NCI-H2227 (cell line): ENCODE measurements at regions not wholly inside any gene's neighbourhood (a gene's known extent, or its start where the extent isn't known, plus 50 kb on each side); places are given as distances from the start of the nearest gene placed in this dataset.

ENCODE experiments used
- DNase-seq: peaks from one replicate; lab custom pipeline; 2025; ENCODE audit not compliant: unreplicated experiment; lab: John Stamatoyannopoulos, UW

DNA sequence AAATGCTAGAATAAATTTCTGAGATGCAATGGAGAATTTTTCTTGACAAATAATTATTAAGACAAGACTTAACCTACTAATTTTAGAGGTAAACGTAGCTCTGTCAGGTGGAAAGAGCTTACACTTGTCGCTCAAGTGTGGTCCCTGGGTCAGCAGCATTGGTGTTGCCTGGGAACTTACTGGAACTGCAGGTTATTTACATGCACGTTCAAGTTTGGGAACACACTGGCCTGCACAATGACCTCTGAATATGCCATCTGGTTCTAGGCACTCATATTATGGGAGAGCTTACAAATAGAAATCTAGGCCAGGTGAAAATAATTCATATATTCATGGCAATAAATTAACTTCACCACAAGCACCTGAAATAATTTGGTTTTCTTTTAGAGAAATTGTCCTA lies 88.5 kb upstream of the BCL9 start:
- no peak for DNase-seq

DNA sequence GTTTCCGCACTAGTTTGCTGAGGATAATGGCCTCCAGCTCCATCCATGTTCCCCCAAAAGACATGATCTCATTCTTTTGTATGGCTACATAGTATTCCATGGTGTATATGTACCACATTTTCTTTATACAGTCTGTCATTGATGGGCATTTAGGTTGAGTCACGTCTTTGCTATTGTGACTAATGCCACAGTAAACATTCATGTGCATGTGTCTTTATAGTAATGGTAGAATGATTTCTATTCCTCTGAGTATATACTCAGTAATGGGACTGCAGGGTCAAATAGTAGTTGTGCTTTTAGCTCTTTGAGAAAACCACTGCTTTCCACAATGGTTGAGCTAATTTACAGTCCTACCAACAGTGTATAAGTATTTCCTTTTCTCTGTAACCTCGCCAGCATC lies 78.3 kb upstream of the BCL9 start:
- DNase-seq = no peak

DNA sequence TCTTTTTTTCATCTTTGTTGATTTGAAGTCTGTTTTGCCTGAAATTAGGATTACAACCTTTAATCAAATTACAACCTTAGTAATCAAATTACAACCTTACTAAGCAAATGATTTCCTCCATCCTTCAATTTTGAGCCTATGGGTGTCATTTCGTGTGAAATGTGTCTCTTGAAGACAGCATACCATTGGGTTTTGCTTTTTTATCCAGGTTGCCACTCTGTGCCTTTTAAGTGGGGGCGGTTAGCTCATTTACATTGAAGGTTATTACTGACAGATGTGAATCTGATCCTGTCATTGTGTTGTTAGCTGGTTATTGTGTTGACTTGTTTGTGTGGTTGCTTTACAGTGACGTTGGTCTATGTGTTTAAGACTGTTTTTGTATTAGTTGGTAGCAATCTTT lies 74.8 kb upstream of the BCL9 start:
- no peak for DNase-seq

DNA sequence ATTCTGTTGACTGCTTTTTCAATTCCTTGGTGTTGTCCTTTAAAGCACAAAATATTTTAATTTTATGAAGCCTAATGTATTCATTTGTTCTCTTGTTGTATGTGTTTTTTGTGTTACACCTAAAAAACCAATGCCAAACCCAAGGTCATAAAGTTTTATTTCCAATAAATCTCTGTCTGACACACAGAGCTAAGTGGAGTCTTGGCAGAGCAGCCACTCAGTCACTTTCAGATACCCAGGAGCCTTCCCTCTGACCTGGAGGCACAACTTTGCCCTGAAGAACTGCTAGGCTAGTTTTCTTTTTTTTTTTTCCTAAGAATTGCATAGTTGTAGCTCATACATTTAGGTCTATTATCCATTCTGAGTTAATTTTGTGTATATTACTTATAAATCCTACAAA lies 71.2 kb upstream of the BCL9 start:
- no peak for DNase-seq

DNA sequence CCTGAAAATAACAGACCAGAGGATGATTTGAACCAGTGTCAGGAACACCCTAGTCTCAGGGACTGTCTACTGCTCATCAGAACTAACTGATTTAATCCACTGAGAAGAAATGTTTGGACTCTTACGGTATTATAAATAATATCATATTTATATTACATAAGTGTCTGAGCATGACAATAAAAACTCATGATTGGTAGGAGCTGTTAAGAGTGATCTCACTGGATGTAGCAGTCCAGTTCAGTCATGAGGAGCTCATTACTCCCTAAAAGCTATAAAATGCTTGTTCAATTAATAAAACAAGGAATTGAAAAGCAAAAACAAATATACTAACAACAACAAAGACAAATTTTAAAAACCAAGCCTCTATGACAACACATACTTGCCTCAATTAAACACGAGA lies 68.8 kb upstream of the BCL9 start:
- DNase-seq = no peak

DNA sequence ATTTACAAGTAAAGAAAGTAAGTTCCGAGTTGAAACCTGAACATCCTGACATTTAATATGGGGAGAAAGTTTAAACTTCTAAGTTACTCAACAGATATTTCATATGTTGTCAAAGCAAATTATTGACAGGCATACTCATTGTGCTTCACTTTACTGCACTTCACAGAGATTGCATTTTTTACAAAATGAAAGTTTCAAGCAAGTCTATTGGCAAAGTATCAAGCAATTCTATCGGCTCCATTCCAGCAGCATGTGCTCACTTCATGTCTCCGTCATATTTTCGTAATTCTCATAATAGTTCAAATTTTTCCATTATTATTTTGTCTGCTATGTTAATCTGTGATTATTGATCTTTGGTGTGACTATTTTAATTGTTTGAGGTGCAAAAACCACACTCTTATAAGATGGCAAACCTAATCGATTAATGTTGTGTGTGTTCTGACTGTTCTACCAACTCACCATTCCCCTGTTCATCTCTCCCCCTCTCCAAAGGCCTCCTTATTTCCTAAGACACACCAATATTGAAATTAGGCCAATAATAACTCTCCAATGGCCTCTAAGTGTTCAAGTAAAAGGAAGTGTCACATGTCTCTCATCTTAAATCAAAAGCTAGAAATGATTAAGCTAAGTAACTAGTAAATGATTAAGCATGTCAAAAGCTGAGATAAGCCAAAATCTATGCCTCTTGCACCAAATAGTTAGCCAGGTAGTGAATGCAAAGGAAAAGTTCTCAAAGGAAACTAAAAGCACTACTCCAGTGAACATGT lies 68.2 kb upstream of the BCL9 start:
- DNase-seq = no peak

DNA sequence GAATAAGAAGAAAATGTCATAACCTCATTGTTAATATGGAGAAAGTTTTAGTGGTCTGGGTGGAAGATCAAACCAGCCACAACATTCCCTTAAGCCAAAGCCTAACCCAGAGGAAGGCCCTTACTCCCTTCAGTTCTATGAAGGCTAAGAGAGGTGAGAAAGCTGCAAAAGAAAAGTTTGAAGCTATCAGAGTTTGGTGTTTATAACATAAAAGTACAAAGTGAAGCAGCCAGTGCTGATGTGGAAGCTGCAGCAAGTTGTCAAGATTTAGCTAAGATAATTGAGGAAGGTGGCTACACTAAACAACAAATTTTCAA lies 67.6 kb upstream of the BCL9 start:
- no peak for DNase-seq

DNA sequence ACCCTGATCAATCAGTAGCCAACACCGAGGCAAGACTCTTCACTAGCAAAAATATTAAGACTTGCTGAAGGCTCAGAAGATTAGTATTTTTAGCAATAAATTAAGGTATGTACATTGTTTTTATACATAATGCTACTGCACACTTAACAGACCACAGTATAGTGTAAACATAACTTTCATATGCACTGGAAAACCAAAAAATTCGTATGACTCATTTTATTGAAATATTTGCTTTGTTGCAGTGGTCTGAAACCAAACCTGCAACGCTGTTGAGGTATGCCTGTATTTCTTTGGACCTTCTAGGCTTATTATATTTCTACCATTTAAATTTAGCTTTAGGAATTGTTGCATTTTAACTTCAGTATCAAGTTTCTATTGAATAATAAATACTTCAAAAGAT lies 65.8 kb upstream of the BCL9 start:
- no peak for DNase-seq

DNA sequence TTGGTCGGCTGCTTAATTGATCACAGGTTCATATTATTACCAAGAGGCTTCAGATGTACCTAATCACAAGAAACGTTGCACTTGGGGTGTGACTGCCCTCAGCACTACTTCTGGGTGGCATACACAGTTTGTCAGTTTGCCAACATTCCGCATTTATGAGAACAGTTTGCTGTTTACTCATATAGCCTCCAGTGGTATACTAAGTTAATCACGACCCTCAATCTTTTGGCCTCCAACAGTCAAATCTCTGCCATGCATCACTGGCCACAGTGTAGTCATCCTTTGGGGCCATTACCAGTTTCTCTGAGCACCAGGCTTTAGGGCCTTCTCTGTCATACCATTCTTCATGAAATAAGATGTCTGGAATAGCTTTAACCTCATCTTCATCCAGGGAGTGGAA lies 62.8 kb upstream of the BCL9 start:
- DNase-seq = no peak

- DNase-seq = no peak
Measured at GRCh38 chr1:147479864-147480564, 61.3 kb upstream of the BCL9 start.

DNA sequence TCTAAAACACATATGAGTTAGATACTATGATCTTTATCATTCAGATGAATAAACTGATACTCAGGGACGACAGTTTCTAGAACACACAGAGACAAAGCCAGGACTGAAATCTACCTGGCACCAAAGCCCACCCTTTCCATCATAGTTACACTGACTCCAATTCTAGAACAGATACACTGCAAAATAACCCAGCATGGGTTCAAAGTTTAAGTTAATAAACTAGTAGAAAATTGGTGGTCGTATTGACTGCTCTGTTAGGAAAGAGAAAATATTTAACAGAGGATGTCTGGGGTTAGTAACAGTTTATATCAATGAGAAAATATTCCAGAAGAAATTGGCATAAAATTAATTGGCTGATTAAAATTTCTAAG lies 60.8 kb upstream of the BCL9 start:
- DNase-seq = no peak

- no peak for DNase-seq
Measured at GRCh38 chr1:147486876-147487656, 54.2 kb upstream of the BCL9 start.

DNA sequence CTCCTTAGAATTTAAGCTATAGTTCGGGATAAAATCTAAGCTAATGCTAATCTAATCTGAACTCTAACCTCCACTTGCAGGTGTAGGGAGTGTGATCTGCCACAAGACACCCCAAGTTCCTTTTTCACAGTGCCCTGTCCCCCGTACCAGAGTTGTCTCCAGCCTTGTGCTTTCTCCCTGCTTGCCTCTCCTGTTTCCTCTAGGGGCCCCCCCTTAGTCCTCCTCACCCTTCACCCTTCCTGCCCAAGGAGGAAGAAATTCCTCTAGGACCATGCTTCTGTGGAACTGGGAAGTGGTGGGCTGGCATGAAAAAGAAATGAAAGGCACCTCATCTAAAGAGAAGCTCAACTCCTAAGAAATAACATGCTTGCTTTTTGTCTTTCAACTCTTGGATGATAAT lies 50.2 kb upstream of the BCL9 start:
- DNase-seq = no peak
